Hepatocyte (in vitro differentiated cells): ENCODE measurements at regions not wholly inside any gene's neighbourhood (a gene's known extent, or its start where the extent isn't known, plus 50 kb on each side); places are given as distances from the start of the nearest gene placed in this dataset. TPM values are rescaled to one million over a fixed set of nuclear protein-coding genes. Genes with fewer than 3 reads are reported as not detected.

Experiments
- small RNA-seq: library from RNA; depleted of rRNA; stranded (forward); fragments of <200 nt; gene quantifications from one replicate; pipeline ENCODE3, GENCODE V24; 2014

Small RNA genes in the stretch of these regions (small RNA-seq; reads per million reads assigned to genes)
- gene RF02101 (not detected), gene RNU6ATAC21P (not detected)
